OCI-LY7 (cell line): ENCODE measurements at regions not wholly inside any gene's neighbourhood (a gene's known extent, or its start where the extent isn't known, plus 50 kb on each side); places are given as distances from the start of the nearest gene placed in this dataset.

ENCODE experiments used
- BruUV-seq: library from RNA; stranded (reverse); fragments of 400-500 nt; replicated peaks from 2 replicates; lab custom pipeline; 2021; lab: Mats Ljungman, UMichigan
- CTCF ChIA-PET: fragments of 300-600 bp; sonication (Branson Sonifier 250); formaldehyde crosslinking; loops from one replicate; lab custom pipeline; 2022; ENCODE audit warnings: antibody characterized with exemption; ENCODE audit not compliant: unreplicated experiment; lab: Charles Lee
- POLR2A ChIA-PET: fragments of 300-600 bp; sonication (Branson Sonifier 250); formaldehyde crosslinking; loops from one replicate; lab custom pipeline; 2022; ENCODE audit warnings: antibody characterized with exemption; lab: Charles Lee
- DNase-seq: peaks from one replicate; pipeline ENCODE4 v3.0.0-alpha.2; 2015; ENCODE audit warnings: low spot score
- H2AFZ ChIP-seq: fragments of 200-600 bp; sonication (generic), shearing (Covaris generic); 2 replicates; pipeline ENCODE4 v1.6.1; 2014; ENCODE audit warnings: mild to moderate bottlenecking, antibody characterized with exemption, low read length, moderate library complexity
- H3K27ac ChIP-seq: fragments of 200-600 bp; sonication (generic); 2 replicates; pipeline ENCODE4 v1.5.1; 2014; ENCODE audit warnings: mixed run types, low read depth, mild to moderate bottlenecking, moderate library complexity, low read length, inconsistent platforms; ENCODE audit not compliant: poor library complexity, severe bottlenecking
- H3K36me3 ChIP-seq: fragments of 200-600 bp; sonication (generic); 2 replicates; pipeline ENCODE4 v1.6.1; 2014; ENCODE audit warnings: mild to moderate bottlenecking, antibody characterized with exemption, low read length, moderate library complexity, mixed read lengths; ENCODE audit not compliant: insufficient read depth
- H3K4me1 ChIP-seq: fragments of 200-600 bp; sonication (generic); 2 replicates; pipeline ENCODE4 v1.5.1; 2014; ENCODE audit warnings: mild to moderate bottlenecking, low read length; ENCODE audit not compliant: insufficient read depth, poor library complexity, severe bottlenecking
- H3K4me2 ChIP-seq: fragments of 200-600 bp; sonication (generic); 2 replicates; pipeline ENCODE4 v1.6.1; 2014; ENCODE audit warnings: mild to moderate bottlenecking, low read length
- H3K4me3 ChIP-seq: fragments of 200-600 bp; sonication (generic); 2 replicates; pipeline ENCODE4 v1.5.1; 2014; ENCODE audit warnings: mild to moderate bottlenecking, low read depth, low read length; ENCODE audit not compliant: poor library complexity, severe bottlenecking
- H3K79me2 ChIP-seq: fragments of 200-600 bp; sonication (generic); 2 replicates; pipeline ENCODE4 v1.6.1; 2016; ENCODE audit warnings: low read depth, mild to moderate bottlenecking, low read length, moderate library complexity, mixed read lengths; ENCODE audit not compliant: insufficient read depth
- H3K9me2 ChIP-seq: fragments of 200-600 bp; sonication (generic); 2 replicates; pipeline ENCODE4 v1.6.1; 2016; ENCODE audit warnings: mild to moderate bottlenecking, low read length, mixed read lengths; ENCODE audit not compliant: insufficient read depth
- H3K9me3 ChIP-seq: fragments of 200-600 bp; sonication (generic); 2 replicates; pipeline ENCODE4 v1.6.1; 2014; ENCODE audit warnings: mild to moderate bottlenecking, mixed run types, low read length, mixed read lengths
- H4K20me1 ChIP-seq: fragments of 200-600 bp; sonication (generic); 2 replicates; pipeline ENCODE4 v1.6.1; 2014; ENCODE audit warnings: mild to moderate bottlenecking, antibody characterized with exemption, low read length, moderate library complexity, mixed read lengths; ENCODE audit not compliant: insufficient read depth
- EZH2phosphoT487 ChIP-seq: fragments of 200-600 bp; sonication (generic); IDR thresholded peaks from 2 replicates; pipeline ENCODE4 v1.6.1; 2018; ENCODE audit warnings: low read depth, borderline replicate concordance, mild to moderate bottlenecking, mixed run types, antibody characterized with exemption, low read length, moderate library complexity, mixed read lengths
- intact Hi-C: fragments of 100-400 bp; cut with micrococcal nuclease; formaldehyde crosslinking; loops from one replicate; pipeline ENCODE4 v1.10.0; 2022; ENCODE audit not compliant: unreplicated experiment
- TF ChIP-seq, protein P1 (sequence below): fragments of 200-600 bp; sonication (generic); conservative IDR thresholded peaks from 2 replicates; pipeline ENCODE4 v1.5.1; 2014; ENCODE audit warnings: mild to moderate bottlenecking, antibody characterized with exemption, low read length, moderate library complexity, mixed read lengths

DNA sequence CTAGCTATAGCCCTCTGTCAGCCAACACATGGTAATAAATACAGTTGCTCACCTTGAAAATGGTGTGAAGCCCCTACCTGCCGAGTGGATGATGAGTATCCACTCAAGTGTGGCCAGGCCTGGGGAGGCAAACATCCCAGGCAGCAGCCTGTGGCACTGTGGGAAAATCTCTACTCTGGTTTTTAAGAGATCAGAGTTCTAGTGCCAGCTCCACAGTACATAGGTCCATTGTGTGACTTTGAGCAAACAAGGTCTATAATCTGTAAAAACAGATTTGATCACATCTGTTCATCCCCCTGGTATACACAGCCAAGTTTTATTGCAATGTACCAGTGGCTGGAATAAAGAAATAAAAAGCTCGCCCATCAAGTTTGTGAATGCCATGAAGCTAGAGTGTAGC is 82.7 kb upstream of the ARMC2 start:
- Histone ChIP-seq H3K27ac (no peak overlapping the region), H3K4me3 (no peak overlapping the region), H3K9me3 (no peaks in the 10 kb centered on the region), H2AFZ (no peak overlapping the region), H3K79me2 (no peaks in the 10 kb centered on the region), H3K4me2 (no peak overlapping the region), H3K9me2 (no peaks in the 10 kb centered on the region), H3K36me3 (no peaks in the 10 kb centered on the region), H4K20me1 (no peaks in the 10 kb centered on the region), H3K4me1 (no peaks in the 10 kb centered on the region)
- CTCF ChIA-PET, result no interaction called here
- BruUV-seq, result no TSS peak
- DNase-seq, result no peak
- intact Hi-C loops, result no loop called here
- POLR2A ChIA-PET, result interaction anchor here (0.6 kb wide), 3 partner anchors 21 to 172 kb away, joined by 3 to 6 read pairs (median 3); no protein-coding TSS in a partner anchor
- TF ChIP-seq, protein P1, sequence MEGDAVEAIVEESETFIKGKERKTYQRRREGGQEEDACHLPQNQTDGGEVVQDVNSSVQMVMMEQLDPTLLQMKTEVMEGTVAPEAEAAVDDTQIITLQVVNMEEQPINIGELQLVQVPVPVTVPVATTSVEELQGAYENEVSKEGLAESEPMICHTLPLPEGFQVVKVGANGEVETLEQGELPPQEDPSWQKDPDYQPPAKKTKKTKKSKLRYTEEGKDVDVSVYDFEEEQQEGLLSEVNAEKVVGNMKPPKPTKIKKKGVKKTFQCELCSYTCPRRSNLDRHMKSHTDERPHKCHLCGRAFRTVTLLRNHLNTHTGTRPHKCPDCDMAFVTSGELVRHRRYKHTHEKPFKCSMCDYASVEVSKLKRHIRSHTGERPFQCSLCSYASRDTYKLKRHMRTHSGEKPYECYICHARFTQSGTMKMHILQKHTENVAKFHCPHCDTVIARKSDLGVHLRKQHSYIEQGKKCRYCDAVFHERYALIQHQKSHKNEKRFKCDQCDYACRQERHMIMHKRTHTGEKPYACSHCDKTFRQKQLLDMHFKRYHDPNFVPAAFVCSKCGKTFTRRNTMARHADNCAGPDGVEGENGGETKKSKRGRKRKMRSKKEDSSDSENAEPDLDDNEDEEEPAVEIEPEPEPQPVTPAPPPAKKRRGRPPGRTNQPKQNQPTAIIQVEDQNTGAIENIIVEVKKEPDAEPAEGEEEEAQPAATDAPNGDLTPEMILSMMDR, result no peak
- TF ChIP-seq EZH2phosphoT487, result no peak

DNA sequence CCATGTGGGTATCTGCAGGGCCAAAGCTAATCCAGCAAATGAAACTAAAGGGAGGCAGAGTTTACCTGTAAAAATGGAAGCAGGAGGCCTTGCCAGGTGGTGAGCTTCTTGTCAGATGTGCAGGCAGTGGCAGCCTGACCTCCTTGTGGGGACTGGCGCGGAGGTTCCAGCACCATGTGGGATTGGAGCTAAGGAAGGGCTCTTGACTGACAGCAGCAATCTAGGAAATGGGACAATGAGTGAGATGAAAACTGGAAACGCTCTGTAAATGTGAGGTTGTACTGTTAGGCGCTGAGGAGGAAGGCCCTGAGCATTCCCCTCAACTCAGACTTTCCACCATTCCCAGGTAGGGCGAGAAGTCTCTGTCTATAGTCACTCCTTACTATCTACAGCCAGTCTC is 81.8 kb upstream of the ARMC2 start:
- TF ChIP-seq, protein P1, result no peak
- no peak for TF ChIP-seq EZH2phosphoT487
- Histone ChIP-seq H3K9me3 (no peaks in the 10 kb centered on the region), H2AFZ (no peak overlapping the region), H3K27ac (no peak overlapping the region), H3K79me2 (no peaks in the 10 kb centered on the region), H3K4me1 (no peaks in the 10 kb centered on the region), H3K4me2 (no peak overlapping the region), H4K20me1 (no peaks in the 10 kb centered on the region), H3K36me3 (no peaks in the 10 kb centered on the region), H3K9me2 (no peaks in the 10 kb centered on the region), H3K4me3 (no peak overlapping the region)
- no peak for DNase-seq
- CTCF ChIA-PET, result no interaction called here
- no TSS peak for BruUV-seq
- POLR2A ChIA-PET, result no interaction called here
- intact Hi-C loops, result no loop called here

DNA sequence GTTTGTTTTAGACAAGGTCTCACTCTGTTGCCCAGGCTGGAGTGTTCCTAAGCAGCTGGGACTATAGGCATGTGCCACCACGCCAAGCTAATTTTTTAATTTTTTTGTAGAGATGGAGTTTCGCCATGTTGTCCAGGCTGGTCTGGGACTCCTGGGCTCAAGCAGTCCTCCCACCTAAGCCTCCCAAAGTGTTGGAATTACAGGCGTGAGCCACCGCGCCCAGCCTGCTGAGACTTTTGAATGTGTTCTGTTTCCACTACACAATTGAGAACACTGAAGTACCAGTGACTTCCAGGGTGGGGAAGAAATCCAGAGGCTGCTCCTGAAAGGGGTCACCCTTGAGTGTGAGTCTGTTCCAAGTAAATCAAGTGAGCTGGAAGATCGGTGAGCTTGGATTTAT is 81.3 kb upstream of the ARMC2 start:
- no peaks in the 10 kb centered on the region for H3K9me3 ChIP-seq
- H2AFZ ChIP-seq, result no peak overlapping the region
- TF ChIP-seq, protein P1, result no peak
- TF ChIP-seq EZH2phosphoT487, result no peak
- no peak for DNase-seq
- H3K79me2 ChIP-seq, result no peaks in the 10 kb centered on the region
- POLR2A ChIA-PET, result interaction anchor here (0.7 to 1.1 kb wide), 3 partner anchors 9 to 32 kb away, joined by 3 read pairs; no protein-coding TSS in a partner anchor
- H3K27ac ChIP-seq, result no peak overlapping the region
- BruUV-seq, result no TSS peak
- H3K4me1 ChIP-seq, result no peaks in the 10 kb centered on the region
- H3K4me3 ChIP-seq, result no peak overlapping the region
- CTCF ChIA-PET, result no interaction called here
- H3K4me2 ChIP-seq, result no peak overlapping the region
- no peaks in the 10 kb centered on the region for H3K36me3 ChIP-seq
- H3K9me2 ChIP-seq, result no peaks in the 10 kb centered on the region
- no peaks in the 10 kb centered on the region for H4K20me1 ChIP-seq
- intact Hi-C loops, result no loop called here
